Panc1 (cell line): ENCODE measurements at regions not wholly inside any gene's neighbourhood (a gene's known extent, or its start where the extent isn't known, plus 50 kb on each side); places are given as distances from the start of the nearest gene placed in this dataset.

ENCODE experiments used
- ATAC-seq: fragments of 200-7000 bp; cut with Tn5 transposase; 2 replicates; pipeline ENCODE4 v1.9.1; 2020; ENCODE audit warnings: mild to moderate bottlenecking, moderate library complexity
- BruUV-seq: library from RNA; stranded (reverse); fragments of 400-500 nt; replicated peaks from 2 replicates; lab custom pipeline; 2021; lab: Mats Ljungman, UMichigan
- CTCF ChIA-PET: fragments of 300-600 bp; sonication (Branson Sonifier 250); formaldehyde crosslinking; loops from one replicate; lab custom pipeline; 2022; ENCODE audit warnings: antibody characterized with exemption; lab: Charles Lee
- POLR2A ChIA-PET: fragments of 300-600 bp; sonication (Branson Sonifier 250); formaldehyde crosslinking; loops from one replicate; lab custom pipeline; 2022; ENCODE audit warnings: antibody characterized with exemption; lab: Charles Lee
- DNase-seq: peaks from one replicate; pipeline ENCODE4 v3.0.0-alpha.2; 2010; ENCODE audit warnings: low read depth, low spot score
- H3K27ac ChIP-seq: 2 replicates; pipeline ENCODE4 v1.5.1; 2011; ENCODE audit warnings: mild to moderate bottlenecking, low read length, inconsistent platforms
- H3K27me3 ChIP-seq: fragments of 200-500 bp; sonication (Bioruptor generic); 2 replicates; pipeline ENCODE4 v1.6.0; 2014; ENCODE audit warnings: low read length, inconsistent platforms; ENCODE audit not compliant: control insufficient read depth, insufficient read depth
- H3K36me3 ChIP-seq: fragments of 200-500 bp; sonication (Bioruptor generic); 2 replicates; pipeline ENCODE4 v1.5.1; 2014; ENCODE audit warnings: inconsistent platforms, mild to moderate bottlenecking, low read length, moderate library complexity; ENCODE audit not compliant: control insufficient read depth, insufficient read depth
- H3K4me1 ChIP-seq: 2 replicates; pipeline ENCODE4 v1.5.1; 2011; ENCODE audit warnings: inconsistent platforms, mild to moderate bottlenecking, low read length, moderate library complexity; ENCODE audit not compliant: control insufficient read depth, insufficient read depth
- H3K4me3 ChIP-seq, 2 experiments: 2 replicates each; pipeline ENCODE4 v1.5.1; 2011 to 2012; ENCODE audit warnings: low read depth in 2 of 2, low read length in 2 of 2, mild to moderate bottlenecking in 2 of 2, inconsistent platforms in 1 of 2, moderate library complexity in 1 of 2
- H3K9me3 ChIP-seq: fragments of 200-500 bp; sonication (Bioruptor generic); 2 replicates; pipeline ENCODE4 v1.5.1; 2014; ENCODE audit warnings: low read depth, mild to moderate bottlenecking, inconsistent platforms, low read length, moderate library complexity; ENCODE audit not compliant: control insufficient read depth, insufficient read depth
- CTCF ChIP-seq: fragments of 450-650 bp; IDR thresholded peaks from 2 replicates; pipeline ENCODE4 v1.5.1; 2017; ENCODE audit warnings: mild to moderate bottlenecking
- POLR2AphosphoS5 ChIP-seq: IDR thresholded peaks from 2 replicates; pipeline ENCODE4 v1.6.1; 2012; ENCODE audit warnings: mild to moderate bottlenecking, low read depth, low read length, moderate library complexity
- REST ChIP-seq, 2 experiments: IDR thresholded peaks; 2 replicates each; pipeline ENCODE4 v1.6.1; 2011 to 2012; ENCODE audit warnings: low read depth in 2 of 2, control low read depth in 1 of 2, low read length in 1 of 2, mild to moderate bottlenecking in 1 of 2, moderate library complexity in 1 of 2; ENCODE audit not compliant: insufficient read depth in 1 of 2
- SIN3A ChIP-seq: IDR thresholded peaks from 2 replicates; pipeline ENCODE4 v1.6.1; 2012; ENCODE audit warnings: low read depth, mild to moderate bottlenecking, low read length, moderate library complexity, borderline replicate concordance; ENCODE audit not compliant: insufficient read depth
- TCF7L2 ChIP-seq: IDR thresholded peaks from 2 replicates; pipeline ENCODE4 v1.6.1; 2011; ENCODE audit warnings: mild to moderate bottlenecking, low read depth, low read length, inconsistent platforms
- in situ Hi-C: cut with HindIII; loops from 2 replicates; pipeline ENCODE4 v1.10.0; 2016; ENCODE audit warnings: low sequenced_read_pairs, low pct_unique_long_range_greater_than_20kb
- intact Hi-C: fragments of 100-400 bp; cut with micrococcal nuclease; formaldehyde crosslinking; loops from one replicate; pipeline ENCODE4 v1.10.0; 2022; ENCODE audit not compliant: unreplicated experiment

GRCh38 chr14:96705422-96706092 is 91.6 kb upstream of the VRK1 start:
- no peak for ATAC-seq
- DNase-seq, result no peak
- TF ChIP-seq CTCF (no peak), POLR2AphosphoS5 (no peak), SIN3A (no peak), REST (IDR thresholded peaks at IDR 0.05; ENCODE audit: insufficient read depth in 1 of 2, low read depth in 2 of 2, low read length in 1 of 2) (no peak), TCF7L2 (no peak)
- ChIA-PET CTCF (no interaction called here), POLR2A (no interaction called here)
- Histone ChIP-seq H3K9me3 (no peaks in the 10 kb centered on the region), H3K36me3 (no peaks in the 10 kb centered on the region), H3K27ac (no peak overlapping the region), H3K27me3 (no peaks in the 10 kb centered on the region), H3K4me3 (0 out of 4 replicates have a peak overlapping the region, but pooled peaks of 1 of the 2 experiments have one; percentile 11), H3K4me1 (no peaks in the 10 kb centered on the region)
- intact Hi-C loops (no loop called here), in situ Hi-C loops (no loop called here)
- BruUV-seq, result no TSS peak

GRCh38 chr14:96706893-96707292 is 90.3 kb upstream of the VRK1 start:
- intact Hi-C loops, result no loop called here
- Histone ChIP-seq H3K27me3 (no peaks in the 10 kb centered on the region), H3K9me3 (no peaks in the 10 kb centered on the region), H3K4me1 (no peaks in the 10 kb centered on the region), H3K27ac (no peak overlapping the region), H3K36me3 (no peaks in the 10 kb centered on the region), H3K4me3 (no peak overlapping the region)
- ChIA-PET POLR2A (no interaction called here), CTCF (no interaction called here)
- DNase-seq (no peak), ATAC-seq (no peak)
- TF ChIP-seq POLR2AphosphoS5 (no peak), CTCF (no peak), REST (IDR thresholded peaks at IDR 0.05; ENCODE audit: insufficient read depth in 1 of 2, low read depth in 2 of 2, low read length in 1 of 2) (no peak)
- no TSS peak for BruUV-seq
- in situ Hi-C loops, result no loop called here
